Tibial artery (tissue), 4 donors: ENCODE measurements at regions not wholly inside any gene's neighbourhood (a gene's known extent, or its start where the extent isn't known, plus 50 kb on each side); places are given as distances from the start of the nearest gene placed in this dataset.

ENCODE experiments used
- DNase-seq, 2 donors: peaks; one replicate each; pipeline ENCODE4 v3.0.0-alpha.2; 2019
- H3K27ac ChIP-seq, 2 donors: fragments of 200-600 bp; sonication (generic) in 1 of 2; 1 replicate in 1 of 2; 2 replicates in 1 of 2; pipeline ENCODE4 v1.5.1; 2018 to 2019; ENCODE audit warnings: mild to moderate bottlenecking in 1 of 2
- H3K27me3 ChIP-seq, 2 donors: fragments of 200-600 bp; sonication (generic) in 1 of 2; one replicate each; pipeline versions ENCODE4 v1.5.1 to v1.6.0; 2016 to 2019
- H3K36me3 ChIP-seq, 3 donors: fragments of 200-600 bp; sonication (generic) in 2 of 3; one replicate each; pipeline ENCODE4 v1.5.1; 2016 to 2019; ENCODE audit warnings: mild to moderate bottlenecking in 2 of 3
- H3K4me1 ChIP-seq, 4 donors: fragments of 200-600 bp; sonication (generic) in 2 of 4; 1 replicate in 3 of 4; 2 replicates in 1 of 4; pipeline ENCODE4 v1.5.1; 2016 to 2019
- H3K4me3 ChIP-seq, 2 donors: fragments of 200-600 bp; sonication (generic) in 1 of 2; 1 replicate in 1 of 2; 2 replicates in 1 of 2; pipeline ENCODE4 v1.5.1; 2018 to 2019; ENCODE audit warnings: mild to moderate bottlenecking in 2 of 2
- H3K9me3 ChIP-seq, 3 donors: fragments of 200-600 bp; sonication (generic) in 1 of 3; one replicate each; pipeline ENCODE4 v1.5.1; 2016 to 2019
- intact Hi-C: fragments of 100-400 bp; cut with DNase I; formaldehyde crosslinking; loops from one replicate; pipeline ENCODE4 v1.15.0; 2023; ENCODE audit warnings: low total_unique reads
- TF ChIP-seq, protein P1 (sequence below), 2 experiments: fragments of 200-600 bp in 1 of 2; fragments of 450-650 bp in 1 of 2; IDR thresholded peaks; one replicate each; pipeline ENCODE4 v1.5.1; 2017 to 2019; ENCODE audit warnings: antibody characterized with exemption in 2 of 2, mild to moderate bottlenecking in 1 of 2, moderate library complexity in 1 of 2

DNA sequence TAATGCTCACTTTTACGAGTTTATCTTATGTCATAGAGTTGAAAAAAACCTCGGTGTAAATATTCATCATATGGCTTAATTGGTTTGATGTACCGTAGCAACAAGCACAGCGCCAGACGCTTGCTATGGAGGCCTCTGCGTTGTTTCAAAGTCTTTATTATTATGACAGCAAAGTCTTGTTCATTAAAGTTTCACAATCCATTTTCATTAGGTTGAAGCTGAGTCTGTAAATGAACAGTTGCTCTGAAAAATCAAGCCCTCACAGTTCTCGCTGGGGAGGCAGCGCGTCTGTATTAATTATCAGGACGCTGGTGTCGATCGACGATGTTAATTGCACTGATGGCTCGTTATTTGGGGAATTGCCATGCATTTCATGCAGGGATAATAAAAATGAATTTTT lies 185.6 kb downstream of the INSC start:
- Histone ChIP-seq H3K36me3 (no peaks in the 10 kb centered on the region), H3K4me1 (no peaks in the 10 kb centered on the region), H3K9me3 (peaks cover 0 to 5% (median 0%) of the 10 kb centered on the region in 3 donors), H3K4me3 (no peak overlapping the region), H3K27me3 (no peaks in the 10 kb centered on the region), H3K27ac (no peak overlapping the region)
- no peak for DNase-seq
- TF ChIP-seq, protein P1, sequence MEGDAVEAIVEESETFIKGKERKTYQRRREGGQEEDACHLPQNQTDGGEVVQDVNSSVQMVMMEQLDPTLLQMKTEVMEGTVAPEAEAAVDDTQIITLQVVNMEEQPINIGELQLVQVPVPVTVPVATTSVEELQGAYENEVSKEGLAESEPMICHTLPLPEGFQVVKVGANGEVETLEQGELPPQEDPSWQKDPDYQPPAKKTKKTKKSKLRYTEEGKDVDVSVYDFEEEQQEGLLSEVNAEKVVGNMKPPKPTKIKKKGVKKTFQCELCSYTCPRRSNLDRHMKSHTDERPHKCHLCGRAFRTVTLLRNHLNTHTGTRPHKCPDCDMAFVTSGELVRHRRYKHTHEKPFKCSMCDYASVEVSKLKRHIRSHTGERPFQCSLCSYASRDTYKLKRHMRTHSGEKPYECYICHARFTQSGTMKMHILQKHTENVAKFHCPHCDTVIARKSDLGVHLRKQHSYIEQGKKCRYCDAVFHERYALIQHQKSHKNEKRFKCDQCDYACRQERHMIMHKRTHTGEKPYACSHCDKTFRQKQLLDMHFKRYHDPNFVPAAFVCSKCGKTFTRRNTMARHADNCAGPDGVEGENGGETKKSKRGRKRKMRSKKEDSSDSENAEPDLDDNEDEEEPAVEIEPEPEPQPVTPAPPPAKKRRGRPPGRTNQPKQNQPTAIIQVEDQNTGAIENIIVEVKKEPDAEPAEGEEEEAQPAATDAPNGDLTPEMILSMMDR (IDR thresholded peaks at IDR 0.05): no peak
- intact Hi-C loops: no loop called here

- Histone ChIP-seq H3K9me3 (peaks cover 0 to 5% (median 0%) of the 10 kb centered on the region in 3 donors), H3K27me3 (no peaks in the 10 kb centered on the region), H3K4me3 (no peak overlapping the region), H3K36me3 (no peaks in the 10 kb centered on the region), H3K27ac (no peak overlapping the region), H3K4me1 (no peaks in the 10 kb centered on the region)
- DNase-seq: no peak
- intact Hi-C loops: no loop called here
- TF ChIP-seq, protein P1 (IDR thresholded peaks at IDR 0.05): no peak
Measured at GRCh38 chr11:15307619-15308024, 192.9 kb downstream of the INSC start.

- TF ChIP-seq, protein P1 (IDR thresholded peaks at IDR 0.05): no peak
- H3K4me1 ChIP-seq: no peaks in the 10 kb centered on the region
- no peak for DNase-seq
- no peak overlapping the region for H3K4me3 ChIP-seq
- H3K27ac ChIP-seq: no peak overlapping the region
- H3K27me3 ChIP-seq: no peaks in the 10 kb centered on the region
- H3K9me3 ChIP-seq: peaks cover 0 to 3% (median 0%) of the 10 kb centered on the region in 3 donors
- H3K36me3 ChIP-seq: no peaks in the 10 kb centered on the region
- intact Hi-C loops: no loop called here
Measured at GRCh38 chr11:15308840-15309239, 194.1 kb downstream of the INSC start.

DNA sequence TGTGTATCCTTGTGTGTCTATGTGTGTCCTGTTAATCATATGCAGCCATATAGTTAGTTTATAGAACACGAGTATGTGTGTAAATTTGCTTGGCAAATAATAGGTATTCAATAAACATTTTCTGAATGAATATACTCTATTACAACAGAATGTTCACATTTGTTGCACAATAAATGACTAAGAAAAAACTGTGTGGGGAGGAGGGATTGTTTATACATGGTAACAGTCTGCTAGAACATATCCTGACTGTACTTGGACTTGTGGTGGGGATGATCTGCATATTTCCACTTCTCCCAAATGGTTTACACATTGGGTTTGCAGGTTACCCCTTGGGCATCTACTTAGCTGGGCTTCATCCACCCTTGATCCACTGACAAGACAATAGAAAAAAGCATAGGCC lies 194.6 kb downstream of the INSC start:
- Histone ChIP-seq H3K4me1 (no peaks in the 10 kb centered on the region), H3K9me3 (no peaks in the 10 kb centered on the region), H3K4me3 (no peak overlapping the region), H3K27me3 (no peaks in the 10 kb centered on the region), H3K36me3 (no peaks in the 10 kb centered on the region), H3K27ac (no peak overlapping the region)
- TF ChIP-seq, protein P1 (IDR thresholded peaks at IDR 0.05): no peak
- DNase-seq: no peak
- intact Hi-C loops: no loop called here

DNA sequence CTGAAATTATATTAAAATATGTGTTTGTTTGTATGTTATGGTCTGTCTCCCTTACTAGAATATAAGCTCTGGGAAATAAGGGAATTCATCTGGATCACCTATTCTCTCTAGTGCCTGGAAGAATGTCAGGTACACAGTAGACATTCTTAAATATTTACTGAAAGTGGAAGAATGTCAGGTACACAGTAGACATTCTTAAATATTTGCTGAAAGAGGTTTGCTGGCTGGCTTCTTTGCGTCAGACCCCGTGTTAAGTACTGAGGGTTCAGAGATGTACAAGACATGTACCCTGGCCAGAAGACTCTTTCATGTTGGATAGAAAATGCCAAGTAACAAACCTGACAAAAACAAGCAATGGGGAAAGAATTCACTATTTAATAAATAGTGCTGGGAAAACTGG lies 199.1 kb downstream of the INSC start:
- H3K27me3 ChIP-seq: no peaks in the 10 kb centered on the region
- no peaks in the 10 kb centered on the region for H3K4me1 ChIP-seq
- no peak for DNase-seq
- no peaks in the 10 kb centered on the region for H3K9me3 ChIP-seq
- H3K27ac ChIP-seq: no peak overlapping the region
- H3K36me3 ChIP-seq: no peaks in the 10 kb centered on the region
- intact Hi-C loops: no loop called here
- TF ChIP-seq, protein P1 (IDR thresholded peaks at IDR 0.05): no peak
- no peak overlapping the region for H3K4me3 ChIP-seq

DNA sequence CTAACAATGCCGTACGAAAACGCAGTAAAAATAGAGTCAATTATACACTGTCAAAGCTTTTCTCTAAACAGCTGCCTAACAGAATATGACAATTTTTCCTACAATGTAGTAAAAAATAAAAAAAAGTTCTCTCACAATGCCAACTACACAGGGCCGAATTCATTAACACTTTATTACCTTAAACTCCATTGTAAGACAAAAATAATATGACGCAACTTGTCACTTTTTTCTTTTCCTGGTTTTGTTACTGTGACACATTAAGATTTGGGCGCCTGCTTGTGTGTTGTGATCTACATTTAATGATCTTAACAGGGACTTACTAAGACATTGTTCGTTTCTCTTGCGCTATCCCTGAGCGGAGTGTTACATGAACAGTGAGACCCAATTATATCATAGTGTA lies 204.1 kb downstream of the INSC start:
- H3K4me1 ChIP-seq: no peaks in the 10 kb centered on the region
- no peaks in the 10 kb centered on the region for H3K36me3 ChIP-seq
- no peaks in the 10 kb centered on the region for H3K9me3 ChIP-seq
- no peak overlapping the region for H3K4me3 ChIP-seq
- TF ChIP-seq, protein P1 (IDR thresholded peaks at IDR 0.05): no peak
- H3K27me3 ChIP-seq: no peaks in the 10 kb centered on the region
- DNase-seq: no peak
- H3K27ac ChIP-seq: no peak overlapping the region
- intact Hi-C loops: no loop called here
